CD4-positive, CD25-positive, alpha-beta regulatory T cell (primary cell): ENCODE measurements at regions not wholly inside any gene's neighbourhood (a gene's known extent, or its start where the extent isn't known, plus 50 kb on each side); places are given as distances from the start of the nearest gene placed in this dataset.
"Not testable (repeated sequence)": the region's sequence is repeated elsewhere in the genome, so short reads cannot be mapped to it uniquely, and the experiment has no call there.

Experiments used
- ATAC-seq, 2 donors: fragments of 150-1000 bp; cut with Tn5 transposase; one replicate each; pipeline ENCODE4 v1.10.0; 2021; ENCODE audit warnings: low read depth in 2 of 2, moderate number of reproducible peaks in 2 of 2, moderate library complexity in 1 of 2
- DNase-seq, 3 donors: peaks; one replicate each; pipeline versions ENCODE4 v3.0.0 to v3.0.0-alpha.2; 2012 to 2022; ENCODE audit warnings: mixed read lengths in 1 of 3
- H3K27ac ChIP-seq: one replicate; pipeline ENCODE4 v1.7.0; 2013; ENCODE audit warnings: mild to moderate bottlenecking, low read length; ENCODE audit not compliant: insufficient read depth, poor library complexity, severe bottlenecking
- H3K27me3 ChIP-seq: one replicate; pipeline ENCODE4 v1.7.0; 2013; ENCODE audit warnings: low read length; ENCODE audit not compliant: control insufficient read depth, insufficient read depth
- H3K36me3 ChIP-seq: one replicate; pipeline ENCODE4 v1.7.0; 2013; ENCODE audit warnings: mild to moderate bottlenecking, low read length, moderate library complexity; ENCODE audit not compliant: control insufficient read depth, insufficient read depth
- H3K4me1 ChIP-seq: 2 replicates; pipeline ENCODE4 v1.7.0; 2013; ENCODE audit warnings: mild to moderate bottlenecking, low read length; ENCODE audit not compliant: insufficient read depth, control insufficient read depth, poor library complexity, severe bottlenecking
- H3K4me3 ChIP-seq: one replicate; pipeline ENCODE4 v1.7.0; 2013; ENCODE audit warnings: low read depth, mild to moderate bottlenecking, low read length, moderate library complexity
- H3K9me3 ChIP-seq, 2 experiments: 1 replicate in 1 of 2; 2 replicates in 1 of 2; pipeline ENCODE4 v1.7.0; 2013; ENCODE audit warnings: low read length in 2 of 2, mild to moderate bottlenecking in 1 of 2, moderate library complexity in 1 of 2; ENCODE audit not compliant: control insufficient read depth in 2 of 2
- H3K27ac Mint-ChIP-seq, 3 donors: one replicate each; pipeline ENCODE4 v1.8.0; 2020 to 2022; ENCODE audit warnings: mild to moderate bottlenecking in 3 of 3, mixed read lengths in 3 of 3, moderate library complexity in 2 of 3
- H3K27me3 Mint-ChIP-seq: one replicate; pipeline ENCODE4 v1.8.0; 2022; ENCODE audit warnings: mild to moderate bottlenecking, mixed read lengths
- H3K36me3 Mint-ChIP-seq: one replicate; pipeline ENCODE4 v1.8.0; 2020; ENCODE audit warnings: mixed read lengths
- H3K4me1 Mint-ChIP-seq, 4 donors: one replicate each; pipeline ENCODE4 v1.8.0; 2020 to 2022; ENCODE audit warnings: mixed read lengths in 4 of 4, mild to moderate bottlenecking in 1 of 4
- H3K4me3 Mint-ChIP-seq, 4 donors: one replicate each; pipeline ENCODE4 v1.8.0; 2020 to 2022; ENCODE audit warnings: mild to moderate bottlenecking in 4 of 4, mixed read lengths in 4 of 4, moderate library complexity in 3 of 4
- H3K9me3 Mint-ChIP-seq, 7 donors: one replicate each; pipeline ENCODE4 v1.8.0; 2020 to 2022; ENCODE audit warnings: mixed read lengths in 7 of 7, mild to moderate bottlenecking in 3 of 7, moderate library complexity in 2 of 7

DNA sequence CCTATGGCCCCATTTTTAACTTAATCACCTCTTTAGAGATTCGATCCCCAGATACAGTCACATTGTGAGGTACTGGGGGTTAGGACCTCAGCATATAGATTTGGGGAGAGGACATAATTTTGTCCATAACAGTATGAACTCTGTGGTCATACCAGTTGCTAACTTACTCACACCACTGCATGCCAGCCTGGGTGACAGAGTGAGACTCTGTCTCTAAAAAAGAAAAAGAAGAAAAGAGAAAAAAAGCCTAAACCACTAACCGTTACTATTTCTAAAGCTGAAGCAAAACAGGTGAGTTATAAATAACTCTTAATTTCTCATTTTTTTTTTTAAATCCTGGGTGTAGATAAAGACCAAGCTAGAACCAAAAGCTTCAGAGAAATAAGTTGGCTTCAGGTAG is 155.1 kb upstream of the AUTS2 start:
- H3K27me3 Mint-ChIP-seq: no peaks in the 10 kb centered on the region
- H3K4me1 ChIP-seq: no peaks in the 10 kb centered on the region
- H3K4me3 ChIP-seq: no peak overlapping the region
- H3K27ac Mint-ChIP-seq: no peak overlapping the region
- no peaks in the 10 kb centered on the region for H3K27me3 ChIP-seq
- H3K27ac ChIP-seq: no peak overlapping the region
- H3K9me3 ChIP-seq: no peaks in the 10 kb centered on the region
- H3K36me3 Mint-ChIP-seq: peaks cover 4% of the 10 kb centered on the region
- H3K4me1 Mint-ChIP-seq: no peaks in the 10 kb centered on the region
- no peak for ATAC-seq
- no peak overlapping the region for H3K4me3 Mint-ChIP-seq
- no peaks in the 10 kb centered on the region for H3K36me3 ChIP-seq
- DNase-seq: no peak
- H3K9me3 Mint-ChIP-seq: peaks cover 3 to 23% (median 9%) of the 10 kb centered on the region in 7 donors

DNA sequence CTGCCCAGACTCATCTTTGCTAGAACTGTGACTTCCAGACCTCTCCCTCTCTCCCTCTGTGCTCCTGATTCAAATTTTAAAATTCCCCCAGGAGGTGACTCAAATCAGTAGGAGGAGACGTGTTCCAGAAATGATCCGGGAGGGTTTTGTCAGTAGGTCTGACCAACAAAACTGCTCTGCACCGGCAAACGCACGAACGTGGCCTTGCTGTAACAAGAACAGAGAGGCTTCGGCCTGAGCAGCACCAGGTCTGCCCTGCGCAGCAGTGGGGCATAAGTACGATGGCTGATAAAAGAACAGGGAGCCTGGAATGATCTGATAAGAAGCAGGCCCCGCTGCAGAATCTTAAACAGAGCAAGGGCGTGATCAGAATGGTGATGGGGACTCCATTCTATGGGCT is 152.7 kb upstream of the AUTS2 start:
- H3K9me3 ChIP-seq: no peaks in the 10 kb centered on the region
- H3K27ac Mint-ChIP-seq: no peak overlapping the region
- no peaks in the 10 kb centered on the region for H3K4me1 Mint-ChIP-seq
- ATAC-seq (no peak), DNase-seq (no peak)
- H3K9me3 Mint-ChIP-seq: peaks cover 0 to 15% (median 8%) of the 10 kb centered on the region in 7 donors
- H3K4me3 ChIP-seq: no peak overlapping the region
- H3K27me3 Mint-ChIP-seq: no peaks in the 10 kb centered on the region
- H3K27me3 ChIP-seq: no peaks in the 10 kb centered on the region
- H3K4me3 Mint-ChIP-seq: no peak overlapping the region
- H3K36me3 Mint-ChIP-seq: peaks cover 4% of the 10 kb centered on the region
- H3K27ac ChIP-seq: no peak overlapping the region
- no peaks in the 10 kb centered on the region for H3K36me3 ChIP-seq
- no peaks in the 10 kb centered on the region for H3K4me1 ChIP-seq

DNA sequence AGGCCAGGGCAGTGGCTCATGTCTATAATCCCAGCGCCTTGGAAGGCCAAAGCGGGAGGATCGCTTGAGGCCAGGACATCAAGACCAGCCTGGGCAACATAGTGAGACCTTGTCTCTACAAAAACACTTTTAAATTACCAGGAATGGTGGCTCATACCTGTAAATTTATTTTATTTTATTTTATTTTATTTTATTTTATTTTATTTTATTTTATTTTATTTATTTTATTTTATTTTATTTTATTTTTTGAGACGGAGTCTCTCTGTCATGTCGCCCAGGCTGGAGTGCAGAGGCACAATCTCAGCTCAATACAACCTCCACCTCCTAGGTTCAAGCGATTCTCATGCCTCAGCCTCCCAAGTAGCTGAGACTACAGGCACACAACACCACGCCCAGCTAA is 152.1 kb upstream of the AUTS2 start:
- not testable (repeated sequence) for H3K4me1 ChIP-seq, H3K27ac Mint-ChIP-seq, H3K36me3 ChIP-seq, H3K36me3 Mint-ChIP-seq, H3K4me3 ChIP-seq, H3K4me3 Mint-ChIP-seq, DNase-seq, H3K27me3 ChIP-seq, H3K4me1 Mint-ChIP-seq, H3K27me3 Mint-ChIP-seq, H3K27ac ChIP-seq, H3K9me3 ChIP-seq, ATAC-seq
- H3K9me3 Mint-ChIP-seq: peaks cover 0 to 15% (median 8%) of the 10 kb centered on the region in 7 donors

DNA sequence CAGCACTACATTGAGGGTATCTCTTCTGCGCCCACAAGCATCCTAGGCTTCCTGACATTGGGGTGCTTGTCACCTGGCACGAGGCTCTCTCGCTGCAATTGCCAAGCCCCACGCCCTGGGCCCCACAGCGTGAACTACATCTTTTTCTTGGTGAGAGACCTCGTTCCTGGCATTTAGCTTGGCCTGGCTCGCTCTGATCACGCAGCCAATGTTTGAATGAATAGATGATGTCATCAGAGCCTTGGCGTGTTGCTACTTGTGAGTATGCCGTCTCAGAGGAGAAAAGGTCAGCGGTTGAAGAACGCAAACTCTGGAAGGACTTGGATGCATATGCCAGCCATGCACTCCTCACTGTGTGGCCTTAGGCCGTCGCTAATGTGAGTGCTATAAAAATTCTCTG is 150.2 kb upstream of the AUTS2 start:
- H3K27me3 ChIP-seq: no peaks in the 10 kb centered on the region
- H3K27ac ChIP-seq: no peak overlapping the region
- H3K9me3 Mint-ChIP-seq: peaks cover 0 to 11% (median 4%) of the 10 kb centered on the region in 7 donors
- no peaks in the 10 kb centered on the region for H3K4me1 ChIP-seq
- H3K36me3 Mint-ChIP-seq: peaks cover 4% of the 10 kb centered on the region
- no peaks in the 10 kb centered on the region for H3K27me3 Mint-ChIP-seq
- H3K4me3 ChIP-seq: no peak overlapping the region
- no peaks in the 10 kb centered on the region for H3K4me1 Mint-ChIP-seq
- no peak for DNase-seq
- H3K27ac Mint-ChIP-seq: no peak overlapping the region
- H3K9me3 ChIP-seq: no peaks in the 10 kb centered on the region
- no peak for ATAC-seq
- H3K4me3 Mint-ChIP-seq: no peak overlapping the region
- H3K36me3 ChIP-seq: no peaks in the 10 kb centered on the region

DNA sequence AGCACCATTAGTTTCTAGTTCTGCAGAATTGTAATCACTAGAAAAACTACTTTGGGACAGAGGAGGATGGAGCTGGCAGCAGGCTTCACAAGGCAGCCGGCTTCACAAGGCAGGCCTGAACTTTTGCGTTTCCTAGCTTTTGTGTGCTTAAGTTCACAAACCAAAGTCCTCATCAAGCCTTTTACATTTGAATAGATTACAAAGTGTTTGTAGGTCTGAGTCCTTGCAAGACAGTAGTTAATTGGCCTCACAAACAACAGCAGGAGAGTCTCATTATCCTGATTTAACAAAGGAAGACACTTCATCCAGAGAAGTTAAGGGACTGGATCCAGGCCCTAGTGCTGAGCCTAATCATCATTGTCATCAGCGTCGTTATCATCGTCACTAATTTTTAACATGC is 147.8 kb upstream of the AUTS2 start:
- ATAC-seq (no peak), DNase-seq (no peak)
- Histone ChIP-seq H3K36me3 (no peaks in the 10 kb centered on the region), H3K27ac (no peak overlapping the region), H3K4me1 (no peaks in the 10 kb centered on the region), H3K9me3 (no peaks in the 10 kb centered on the region), H3K27me3 (no peaks in the 10 kb centered on the region), H3K4me3 (no peak overlapping the region)
- no peak overlapping the region for H3K27ac Mint-ChIP-seq
- peaks cover 0 to 7% (median 2%) of the 10 kb centered on the region in 7 donors for H3K9me3 Mint-ChIP-seq
- H3K4me3 Mint-ChIP-seq: no peak overlapping the region
- no peaks in the 10 kb centered on the region for H3K4me1 Mint-ChIP-seq
- no peaks in the 10 kb centered on the region for H3K27me3 Mint-ChIP-seq
- H3K36me3 Mint-ChIP-seq: peaks cover 1% of the 10 kb centered on the region

DNA sequence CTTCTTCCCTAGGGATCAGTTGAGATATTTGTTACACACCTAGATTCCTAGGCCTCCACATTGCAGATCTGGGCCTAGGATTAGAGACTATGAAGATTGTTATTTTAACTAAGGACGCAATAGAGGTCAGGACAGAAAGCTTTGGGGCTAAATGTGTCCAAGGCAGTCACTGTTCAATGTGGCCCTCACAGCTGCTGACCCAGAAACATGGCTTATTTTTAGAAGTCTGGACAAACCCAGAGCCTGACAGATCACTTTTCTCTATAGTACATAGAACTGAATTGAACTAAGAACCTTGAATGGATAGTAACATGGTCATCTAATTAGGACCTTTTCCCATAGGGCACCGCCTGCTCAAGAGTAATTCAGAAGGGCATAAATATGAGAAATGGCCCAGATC is 146.6 kb upstream of the AUTS2 start:
- Histone ChIP-seq H3K9me3 (no peaks in the 10 kb centered on the region), H3K27ac (no peak overlapping the region), H3K4me1 (no peaks in the 10 kb centered on the region), H3K4me3 (no peak overlapping the region), H3K27me3 (no peaks in the 10 kb centered on the region), H3K36me3 (no peaks in the 10 kb centered on the region)
- no peak for ATAC-seq
- Mint-ChIP-seq H3K4me1 (no peaks in the 10 kb centered on the region), H3K4me3 (no peak overlapping the region), H3K9me3 (peaks cover 0 to 8% (median 2%) of the 10 kb centered on the region in 7 donors), H3K27ac (no peak overlapping the region), H3K27me3 (no peaks in the 10 kb centered on the region), H3K36me3 (no peaks in the 10 kb centered on the region)
- no peak for DNase-seq

DNA sequence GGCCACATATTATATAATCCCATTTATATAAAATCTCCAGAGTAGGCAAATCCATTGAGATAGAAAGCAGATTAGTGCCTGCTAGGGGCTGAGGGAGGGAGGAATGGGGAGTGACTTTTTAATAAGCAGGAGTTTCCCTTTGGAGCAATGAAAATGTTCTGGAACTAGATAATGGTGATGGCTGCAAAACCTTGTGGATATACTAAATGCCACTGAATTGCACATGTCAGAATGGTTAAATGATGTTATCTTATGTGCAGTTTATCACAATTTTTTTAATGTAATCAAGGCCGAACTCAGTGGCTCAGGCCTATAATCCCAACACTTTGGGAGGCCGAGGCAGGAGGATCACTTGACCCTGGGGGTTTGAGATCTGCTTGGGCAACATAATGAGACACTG is 145.5 kb upstream of the AUTS2 start:
- Mint-ChIP-seq H3K4me3 (no peak overlapping the region), H3K9me3 (peaks cover 0 to 8% (median 0%) of the 10 kb centered on the region in 7 donors), H3K27me3 (no peaks in the 10 kb centered on the region), H3K27ac (no peak overlapping the region), H3K36me3 (no peaks in the 10 kb centered on the region), H3K4me1 (no peaks in the 10 kb centered on the region)
- ATAC-seq (no peak), DNase-seq (no peak)
- Histone ChIP-seq H3K27ac (no peak overlapping the region), H3K4me3 (no peak overlapping the region), H3K36me3 (no peaks in the 10 kb centered on the region), H3K4me1 (no peaks in the 10 kb centered on the region), H3K27me3 (no peaks in the 10 kb centered on the region), H3K9me3 (no peaks in the 10 kb centered on the region)

DNA sequence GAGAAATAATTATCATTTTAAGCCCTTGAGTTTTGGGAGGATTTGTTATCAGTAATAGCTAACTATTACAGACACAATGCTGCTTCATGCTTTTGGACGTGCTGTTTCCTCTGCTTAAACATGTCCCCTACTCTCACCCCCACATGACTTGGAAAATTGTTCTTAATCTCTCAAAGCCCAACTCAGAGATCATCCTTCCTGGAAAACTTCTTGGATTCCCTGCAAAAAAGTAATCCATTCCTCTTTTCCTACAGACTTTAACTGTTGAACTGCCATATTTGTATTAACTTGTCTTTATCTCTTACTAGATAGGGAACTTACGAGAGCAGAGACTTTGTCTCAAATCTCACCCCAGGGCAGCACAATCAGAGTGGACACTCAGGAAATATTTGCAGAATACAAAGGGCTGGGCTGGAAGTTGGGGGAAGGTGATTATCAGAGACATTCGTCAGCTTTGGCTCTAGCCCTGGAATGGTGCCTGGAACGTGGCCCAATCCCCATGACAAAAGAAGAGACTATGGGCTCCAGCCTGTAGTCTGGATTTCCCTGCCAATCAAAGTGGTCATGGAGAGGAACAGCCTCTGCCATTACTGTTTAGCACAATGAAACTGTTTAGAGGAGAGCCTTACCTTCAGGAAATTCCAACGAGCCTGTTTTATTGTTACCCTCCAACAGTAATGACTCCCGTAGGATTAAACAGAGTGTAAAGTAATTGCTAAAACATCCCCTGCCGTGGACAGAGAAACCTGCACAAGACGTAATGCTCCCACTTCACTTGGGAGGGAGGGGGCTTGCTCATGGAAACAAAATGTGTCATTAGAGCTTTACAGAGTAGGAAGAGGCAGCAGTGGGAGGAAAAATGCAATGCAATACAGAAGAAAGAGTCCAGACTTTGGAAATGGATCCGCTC is 140.4 kb upstream of the AUTS2 start:
- Histone ChIP-seq H3K36me3 (no peaks in the 10 kb centered on the region), H3K27me3 (no peaks in the 10 kb centered on the region), H3K9me3 (no peaks in the 10 kb centered on the region), H3K4me3 (no peak overlapping the region), H3K4me1 (no peaks in the 10 kb centered on the region), H3K27ac (no peak overlapping the region)
- peaks cover 0 to 5% (median 0%) of the 10 kb centered on the region in 7 donors for H3K9me3 Mint-ChIP-seq
- H3K27ac Mint-ChIP-seq: no peak overlapping the region
- H3K36me3 Mint-ChIP-seq: no peaks in the 10 kb centered on the region
- H3K4me1 Mint-ChIP-seq: no peaks in the 10 kb centered on the region
- DNase-seq (no peak), ATAC-seq (no peak)
- H3K4me3 Mint-ChIP-seq: no peak overlapping the region
- H3K27me3 Mint-ChIP-seq: no peaks in the 10 kb centered on the region
